ENCODE measurements at regions not wholly inside any gene's neighbourhood (a gene's known extent, or its start where the extent isn't known, plus 50 kb on each side); places are given as distances from the start of the nearest gene placed in this dataset.

GRCh38 chrX:8907688-8908087 is 106.5 kb upstream of the FAM9A start:
- H3K4me3 ChIP-seq (ENCODE audit: low read length) = no peak overlapping the region
- peaks cover 0 to 7% (median 0%) of the 10 kb centered on the region in 5 donors for H3K27me3 Mint-ChIP-seq
- H3K27ac Mint-ChIP-seq = no peak overlapping the region
- CTCF ChIA-PET = no interaction called here
- no peak overlapping the region for H3K27ac ChIP-seq (ENCODE audit: low read depth, low read length)
- peaks cover 0 to 7% (median 0%) of the 10 kb centered on the region in 11 donors for H3K9me3 Mint-ChIP-seq
- H3K4me3 Mint-ChIP-seq = no peak overlapping the region
- ATAC-seq (no peak), DNase-seq (no peak)
- H3K4me1 ChIP-seq (ENCODE audit: control insufficient read depth in 2 of 2, insufficient read depth in 2 of 2, low read length in 2 of 2) = no peaks in the 10 kb centered on the region
- H3K9me3 ChIP-seq (ENCODE audit: control insufficient read depth in 2 of 3, low read length in 3 of 3) = no peaks in the 10 kb centered on the region
- H3K36me3 Mint-ChIP-seq = no peaks in the 10 kb centered on the region
- H3K4me1 Mint-ChIP-seq = no peaks in the 10 kb centered on the region
- intact Hi-C loops (cut with micrococcal nuclease) = no loop called here
- POLR2A ChIA-PET = no interaction called here
- H3K36me3 ChIP-seq (ENCODE audit: control insufficient read depth in 2 of 3, insufficient read depth in 3 of 3, low read length in 3 of 3) = no peaks in the 10 kb centered on the region
- H3K27me3 ChIP-seq (ENCODE audit: control insufficient read depth in 2 of 2, insufficient read depth in 2 of 2, low read length in 2 of 2) = no peaks in the 10 kb centered on the region

GRCh38 chrX:8906299-8906938 is 105.2 kb upstream of the FAM9A start:
- CTCF ChIA-PET = no interaction called here
- no peaks in the 10 kb centered on the region for H3K27me3 ChIP-seq (ENCODE audit: control insufficient read depth in 2 of 2, insufficient read depth in 2 of 2, low read length in 2 of 2)
- Mint-ChIP-seq H3K27ac (no peak overlapping the region), H3K4me1 (no peaks in the 10 kb centered on the region), H3K36me3 (no peaks in the 10 kb centered on the region), H3K4me3 (no peak overlapping the region), H3K27me3 (peaks cover 0 to 7% (median 0%) of the 10 kb centered on the region in 5 donors), H3K9me3 (peaks cover 0 to 7% (median 0%) of the 10 kb centered on the region in 11 donors)
- no peaks in the 10 kb centered on the region for H3K9me3 ChIP-seq (ENCODE audit: control insufficient read depth in 2 of 3, low read length in 3 of 3)
- no peaks in the 10 kb centered on the region for H3K4me1 ChIP-seq (ENCODE audit: control insufficient read depth in 2 of 2, insufficient read depth in 2 of 2, low read length in 2 of 2)
- no peak for DNase-seq
- H3K27ac ChIP-seq (ENCODE audit: low read depth, low read length) = no peak overlapping the region
- no peak overlapping the region for H3K4me3 ChIP-seq (ENCODE audit: low read length)
- no peak for ATAC-seq
- H3K36me3 ChIP-seq (ENCODE audit: control insufficient read depth in 2 of 3, insufficient read depth in 3 of 3, low read length in 3 of 3) = no peaks in the 10 kb centered on the region
- intact Hi-C loops (cut with micrococcal nuclease) = no loop called here
- POLR2A ChIA-PET = no interaction called here

DNA sequence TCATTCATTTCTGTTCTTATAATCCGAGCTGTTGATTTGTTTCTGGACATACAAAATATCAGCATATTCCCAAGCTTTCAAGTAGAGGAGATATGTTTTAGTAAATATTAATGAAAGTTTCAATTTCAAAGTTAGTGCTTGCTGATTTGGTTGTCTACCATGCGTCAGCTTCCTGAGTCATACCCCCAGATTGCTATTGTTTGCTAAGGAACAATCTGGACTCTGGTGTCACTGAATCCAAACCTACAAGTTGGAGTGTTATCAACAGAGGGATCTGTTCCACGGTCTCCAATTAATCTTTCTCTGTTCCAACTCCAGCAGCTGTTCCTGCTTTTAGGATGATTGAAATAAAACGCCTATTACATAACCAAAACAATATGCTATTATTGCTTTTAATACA is 96.1 kb upstream of the FAM9A start:
- DNase-seq (no peak), ATAC-seq (no peak)
- Mint-ChIP-seq H3K4me1 (no peaks in the 10 kb centered on the region), H3K9me3 (peaks cover 0 to 22% (median 4%) of the 10 kb centered on the region in 11 donors), H3K4me3 (no peak overlapping the region), H3K36me3 (no peaks in the 10 kb centered on the region), H3K27ac (no peak overlapping the region), H3K27me3 (peaks cover 0 to 12% (median 6%) of the 10 kb centered on the region in 5 donors)
- no peaks in the 10 kb centered on the region for H3K27me3 ChIP-seq (ENCODE audit: control insufficient read depth in 2 of 2, insufficient read depth in 2 of 2, low read length in 2 of 2)
- ChIA-PET POLR2A (no interaction called here), CTCF (no interaction called here)
- no peaks in the 10 kb centered on the region for H3K4me1 ChIP-seq (ENCODE audit: control insufficient read depth in 2 of 2, insufficient read depth in 2 of 2, low read length in 2 of 2)
- no peak overlapping the region for H3K4me3 ChIP-seq (ENCODE audit: low read length)
- intact Hi-C loops (cut with micrococcal nuclease) = no loop called here
- H3K36me3 ChIP-seq (ENCODE audit: control insufficient read depth in 2 of 3, insufficient read depth in 3 of 3, low read length in 3 of 3) = no peaks in the 10 kb centered on the region
- H3K9me3 ChIP-seq (ENCODE audit: control insufficient read depth in 2 of 3, low read length in 3 of 3) = no peaks in the 10 kb centered on the region
- H3K27ac ChIP-seq (ENCODE audit: low read depth, low read length) = no peak overlapping the region

DNA sequence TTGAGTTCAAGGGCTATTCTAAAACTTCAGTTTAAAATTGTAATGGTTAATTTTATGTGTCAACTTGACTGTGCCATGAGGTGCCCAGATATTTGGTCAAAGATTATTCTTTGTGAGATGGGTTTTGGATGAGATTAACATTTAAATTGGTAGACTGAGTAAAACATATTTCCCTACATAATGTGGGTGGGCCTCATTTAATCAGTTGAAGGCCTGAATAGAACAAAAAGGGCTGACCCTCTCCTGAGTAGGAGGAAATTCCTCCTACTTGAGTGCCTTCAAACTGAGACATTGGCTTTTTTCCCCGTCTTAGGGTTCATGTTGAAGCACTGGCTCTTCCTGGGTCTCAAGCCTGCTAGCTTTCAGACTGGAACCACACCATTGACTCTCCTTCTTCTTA is 89.6 kb upstream of the FAM9A start:
- Mint-ChIP-seq H3K4me3 (no peak overlapping the region), H3K36me3 (peaks cover 0 to 9% (median 0%) of the 10 kb centered on the region in 5 donors), H3K27me3 (peaks cover 0 to 3% (median 0%) of the 10 kb centered on the region in 5 donors), H3K27ac (no peak overlapping the region), H3K4me1 (peaks cover 0 to 5% (median 0%) of the 10 kb centered on the region in 7 donors), H3K9me3 (peaks cover 0 to 42% (median 11%) of the 10 kb centered on the region in 11 donors)
- Histone ChIP-seq H3K36me3 (ENCODE audit: control insufficient read depth in 2 of 3, insufficient read depth in 3 of 3, low read length in 3 of 3) (no peaks in the 10 kb centered on the region), H3K4me1 (ENCODE audit: control insufficient read depth in 2 of 2, insufficient read depth in 2 of 2, low read length in 2 of 2) (no peaks in the 10 kb centered on the region), H3K27ac (ENCODE audit: low read depth, low read length) (no peak overlapping the region), H3K27me3 (ENCODE audit: control insufficient read depth in 2 of 2, insufficient read depth in 2 of 2, low read length in 2 of 2) (no peaks in the 10 kb centered on the region), H3K9me3 (ENCODE audit: control insufficient read depth in 2 of 3, low read length in 3 of 3) (no peaks in the 10 kb centered on the region), H3K4me3 (ENCODE audit: low read length) (no peak overlapping the region)
- intact Hi-C loops (cut with micrococcal nuclease) = no loop called here
- ChIA-PET POLR2A (no interaction called here), CTCF (no interaction called here)
- ATAC-seq (no peak), DNase-seq (no peak)

DNA sequence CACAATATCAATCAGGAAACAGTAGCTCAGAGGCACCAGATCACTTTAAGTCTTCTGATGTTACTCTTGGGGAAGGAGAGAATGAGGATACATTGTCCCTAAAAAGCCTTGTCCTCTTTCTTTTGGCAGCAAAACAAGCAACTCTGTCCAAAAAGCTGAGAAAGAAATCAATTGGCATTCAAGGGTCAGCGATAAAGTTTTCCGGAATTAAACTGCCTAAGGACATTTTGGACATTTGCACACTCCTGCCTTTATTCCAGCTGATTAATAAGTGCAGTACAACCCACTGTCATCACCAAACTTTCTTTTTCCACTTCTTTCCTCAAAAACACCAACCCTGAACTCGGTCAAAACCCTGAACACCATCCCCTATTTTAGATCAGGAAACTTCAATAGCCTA is 85.8 kb upstream of the FAM9A start:
- DNase-seq (no peak), ATAC-seq (no peak)
- H3K4me3 ChIP-seq (ENCODE audit: low read length) = no peak overlapping the region
- no peaks in the 10 kb centered on the region for H3K9me3 ChIP-seq (ENCODE audit: control insufficient read depth in 2 of 3, low read length in 3 of 3)
- no peaks in the 10 kb centered on the region for H3K27me3 ChIP-seq (ENCODE audit: control insufficient read depth in 2 of 2, insufficient read depth in 2 of 2, low read length in 2 of 2)
- intact Hi-C loops (cut with micrococcal nuclease) = no loop called here
- no peaks in the 10 kb centered on the region for H3K4me1 ChIP-seq (ENCODE audit: control insufficient read depth in 2 of 2, insufficient read depth in 2 of 2, low read length in 2 of 2)
- ChIA-PET CTCF (no interaction called here), POLR2A (no interaction called here)
- Mint-ChIP-seq H3K36me3 (peaks cover 0 to 9% (median 0%) of the 10 kb centered on the region in 5 donors), H3K4me1 (peaks cover 0 to 5% (median 0%) of the 10 kb centered on the region in 7 donors), H3K9me3 (peaks cover 0 to 17% (median 5%) of the 10 kb centered on the region in 11 donors), H3K27ac (peak overlapping the region in 1 of 9 donors; percentile 19), H3K4me3 (no peak overlapping the region), H3K27me3 (peaks cover 4 to 9% (median 6%) of the 10 kb centered on the region in 5 donors)
- no peak overlapping the region for H3K27ac ChIP-seq (ENCODE audit: low read depth, low read length)
- H3K36me3 ChIP-seq (ENCODE audit: control insufficient read depth in 2 of 3, insufficient read depth in 3 of 3, low read length in 3 of 3) = no peaks in the 10 kb centered on the region

DNA sequence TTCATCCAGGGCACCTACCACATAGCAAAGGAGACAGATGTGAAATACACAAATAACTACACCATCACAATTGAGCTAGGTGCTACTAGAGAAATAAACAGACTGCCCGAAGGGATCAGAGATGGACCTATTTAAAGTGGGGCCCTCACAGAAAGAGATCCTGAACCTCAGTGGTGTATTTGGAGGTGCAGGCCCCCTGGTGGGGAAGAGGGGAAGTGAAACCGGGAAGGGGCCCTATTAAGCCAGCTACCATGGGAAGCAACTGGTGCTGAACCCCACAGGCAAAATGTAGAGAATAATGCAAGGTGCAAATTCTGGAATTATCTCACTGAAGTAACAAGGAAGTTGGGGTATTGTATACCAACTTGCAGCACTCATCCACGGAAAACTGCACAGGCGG is 78.6 kb upstream of the FAM9A start:
- Mint-ChIP-seq H3K4me3 (no peak overlapping the region), H3K27ac (no peak overlapping the region), H3K36me3 (no peaks in the 10 kb centered on the region), H3K9me3 (no peaks in the 10 kb centered on the region), H3K4me1 (no peaks in the 10 kb centered on the region), H3K27me3 (peaks cover 4 to 9% (median 6%) of the 10 kb centered on the region in 5 donors)
- POLR2A ChIA-PET = no interaction called here
- Histone ChIP-seq H3K27me3 (ENCODE audit: control insufficient read depth in 2 of 2, insufficient read depth in 2 of 2, low read length in 2 of 2) (no peaks in the 10 kb centered on the region), H3K36me3 (ENCODE audit: control insufficient read depth in 2 of 3, insufficient read depth in 3 of 3, low read length in 3 of 3) (no peaks in the 10 kb centered on the region), H3K9me3 (ENCODE audit: control insufficient read depth in 2 of 3, low read length in 3 of 3) (no peaks in the 10 kb centered on the region), H3K4me3 (ENCODE audit: low read length) (no peak overlapping the region), H3K4me1 (ENCODE audit: control insufficient read depth in 2 of 2, insufficient read depth in 2 of 2, low read length in 2 of 2) (no peaks in the 10 kb centered on the region), H3K27ac (ENCODE audit: low read depth, low read length) (no peak overlapping the region)
- ATAC-seq (no peak), DNase-seq (peak in 4 of 9 donors; percentile 2 to 21 (median 4))
- intact Hi-C loops (cut with micrococcal nuclease) = no loop called here
- CTCF ChIA-PET = no interaction called here

- Histone ChIP-seq H3K4me1 (ENCODE audit: control insufficient read depth in 2 of 2, insufficient read depth in 2 of 2, low read length in 2 of 2) (no peaks in the 10 kb centered on the region), H3K27ac (ENCODE audit: low read depth, low read length) (no peak overlapping the region), H3K4me3 (ENCODE audit: low read length) (no peak overlapping the region), H3K27me3 (ENCODE audit: control insufficient read depth in 2 of 2, insufficient read depth in 2 of 2, low read length in 2 of 2) (no peaks in the 10 kb centered on the region), H3K36me3 (ENCODE audit: control insufficient read depth in 2 of 3, insufficient read depth in 3 of 3, low read length in 3 of 3) (no peaks in the 10 kb centered on the region), H3K9me3 (ENCODE audit: control insufficient read depth in 2 of 3, low read length in 3 of 3) (no peaks in the 10 kb centered on the region)
- H3K27me3 Mint-ChIP-seq = peaks cover 0 to 7% (median 0%) of the 10 kb centered on the region in 5 donors
- no peak overlapping the region for H3K27ac Mint-ChIP-seq
- no peak overlapping the region for H3K4me3 Mint-ChIP-seq
- ChIA-PET POLR2A (no interaction called here), CTCF (no interaction called here)
- DNase-seq (no peak), ATAC-seq (no peak)
- H3K4me1 Mint-ChIP-seq = peaks cover 0 to 4% (median 0%) of the 10 kb centered on the region in 7 donors
- intact Hi-C loops (cut with micrococcal nuclease) = no loop called here
- H3K36me3 Mint-ChIP-seq = no peaks in the 10 kb centered on the region
- H3K9me3 Mint-ChIP-seq = peaks cover 0 to 2% (median 0%) of the 10 kb centered on the region in 11 donors
Observed at GRCh38 chrX:8873956-8874355, 72.8 kb upstream of the FAM9A start.

All from naive thymus-derived CD4-positive, alpha-beta T cell (primary cell).